Testis (tissue), 2 donors: ENCODE measurements at regions not wholly inside any gene's neighbourhood (a gene's known extent, or its start where the extent isn't known, plus 50 kb on each side); places are given as distances from the start of the nearest gene placed in this dataset.

Experiments
- DNase-seq: peaks from one replicate; pipeline ENCODE4 v3.0.0-alpha.2; 2019
- H3K27ac ChIP-seq, 2 donors: fragments of 200-600 bp; sonication (generic); one replicate each; pipeline ENCODE4 v1.5.1; 2019
- H3K27me3 ChIP-seq: fragments of 200-600 bp; sonication (generic); one replicate; pipeline ENCODE4 v1.5.1; 2019
- H3K36me3 ChIP-seq: fragments of 200-600 bp; sonication (generic); one replicate; pipeline ENCODE4 v1.5.1; 2017; ENCODE audit warnings: low read depth; ENCODE audit errors: missing control alignments
- H3K4me1 ChIP-seq: fragments of 200-600 bp; sonication (generic); one replicate; pipeline ENCODE4 v1.5.1; 2019
- H3K4me3 ChIP-seq, 2 donors: fragments of 200-600 bp; sonication (generic); one replicate each; pipeline ENCODE4 v1.5.1; 2017 to 2019
- H3K9me3 ChIP-seq: fragments of 200-600 bp; sonication (generic); one replicate; pipeline ENCODE4 v1.5.1; 2017
- CTCF ChIP-seq, 3 experiments: fragments of 450-650 bp in 2 of 3; fragments of 200-600 bp in 1 of 3; sonication (generic) in 1 of 3; IDR thresholded peaks; one replicate each; pipeline ENCODE4 v1.5.1; 2016 to 2019; ENCODE audit warnings: antibody characterized with exemption in 3 of 3, mild to moderate bottlenecking in 2 of 3, moderate library complexity in 1 of 3
- POLR2A ChIP-seq: fragments of 450-650 bp; IDR thresholded peaks from one replicate; pipeline ENCODE4 v1.6.1; 2017; ENCODE audit warnings: antibody characterized with exemption, mild to moderate bottlenecking, moderate library complexity
- WGBS, 2 donors: methylation state at CpG; one replicate each; pipeline ENCODE4 v1.1.5; 2018; 5-methylcytosine and 5-hydroxymethylcytosine counted together
- intact Hi-C: fragments of 100-400 bp; cut with DNase I; formaldehyde crosslinking; loops from one replicate; pipeline ENCODE4 v1.15.1; 2023; ENCODE audit warnings: low total_unique reads

DNA sequence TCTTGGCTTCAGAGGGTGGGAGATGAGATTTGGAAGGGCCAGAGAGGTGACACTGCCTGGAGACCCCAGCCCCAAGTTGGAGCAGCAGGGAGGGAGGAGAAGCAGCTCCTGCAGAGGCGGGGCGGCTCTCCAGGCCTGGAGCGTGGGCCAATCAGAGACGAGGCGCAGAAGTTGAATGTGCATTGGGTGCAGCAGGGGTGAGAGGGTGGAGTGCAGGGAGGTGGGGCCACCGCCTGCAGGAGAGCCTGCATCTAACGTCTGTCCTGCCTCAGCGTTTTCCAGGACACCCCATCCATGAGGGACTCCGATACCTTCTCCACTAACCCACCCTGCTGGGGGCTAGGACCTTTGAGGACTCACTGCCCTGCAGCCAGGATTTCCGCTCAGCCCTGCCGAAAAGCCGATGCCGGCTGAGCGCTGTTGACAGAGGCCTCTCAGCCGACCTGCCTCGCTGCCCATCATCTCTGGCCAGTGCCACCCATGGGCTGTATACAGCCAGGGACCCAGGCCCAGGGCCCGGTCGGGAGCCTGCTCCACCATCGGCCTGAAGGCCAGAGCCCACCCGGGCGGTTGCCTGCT, 146.2 kb downstream of the ENGASE start:
- H3K36me3 ChIP-seq, result no peaks in the 10 kb centered on the region
- H3K4me3 ChIP-seq, result no peak overlapping the region
- WGBS, 2 donors, result 46 to 75% methylated on average over 8 to 21 of the region's 21 CpGs
- no peak overlapping the region for H3K27ac ChIP-seq
- H3K4me1 ChIP-seq, result no peaks in the 10 kb centered on the region
- intact Hi-C loops, result no loop called here
- TF ChIP-seq CTCF (IDR thresholded peaks at IDR 0.05) (no peak), POLR2A (no peak)
- H3K9me3 ChIP-seq, result no peaks in the 10 kb centered on the region
- no peak for DNase-seq
- H3K27me3 ChIP-seq, result no peaks in the 10 kb centered on the region

DNA sequence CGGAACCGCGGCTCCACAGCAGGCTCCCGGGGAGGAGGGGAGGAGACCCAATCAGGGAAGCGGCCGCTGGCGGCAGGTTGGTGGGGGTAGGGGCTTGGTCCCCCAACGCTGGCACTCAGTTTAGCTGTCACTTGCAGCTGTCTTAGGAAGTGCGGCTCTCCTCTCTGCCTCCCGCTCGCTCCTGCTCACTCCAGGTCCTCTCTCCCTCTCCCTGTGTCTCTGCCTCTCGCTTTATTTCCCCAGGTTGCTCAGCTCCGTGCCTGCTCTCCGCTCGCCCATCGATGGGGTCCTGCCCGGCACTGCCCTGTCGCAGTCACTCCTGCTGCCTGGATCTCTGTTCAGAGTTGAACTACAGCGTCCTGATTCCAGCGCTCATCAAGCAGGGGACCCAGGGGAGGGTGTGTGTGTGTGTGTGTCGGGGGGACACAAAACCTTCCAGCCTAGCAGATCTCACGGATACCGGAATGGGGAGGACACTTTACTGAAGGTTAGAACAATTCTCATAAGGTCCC, 145.6 kb downstream of the ENGASE start:
- Histone ChIP-seq H3K9me3 (no peaks in the 10 kb centered on the region), H3K36me3 (no peaks in the 10 kb centered on the region), H3K27me3 (no peaks in the 10 kb centered on the region), H3K4me3 (no peak overlapping the region), H3K4me1 (no peaks in the 10 kb centered on the region), H3K27ac (no peak overlapping the region)
- WGBS, 2 donors, result 18 to 38% methylated on average over 16 to 23 of the region's 23 CpGs
- no peak for TF ChIP-seq POLR2A
- no peak for TF ChIP-seq CTCF (IDR thresholded peaks at IDR 0.05)
- no peak for DNase-seq
- intact Hi-C loops, result no loop called here

DNA sequence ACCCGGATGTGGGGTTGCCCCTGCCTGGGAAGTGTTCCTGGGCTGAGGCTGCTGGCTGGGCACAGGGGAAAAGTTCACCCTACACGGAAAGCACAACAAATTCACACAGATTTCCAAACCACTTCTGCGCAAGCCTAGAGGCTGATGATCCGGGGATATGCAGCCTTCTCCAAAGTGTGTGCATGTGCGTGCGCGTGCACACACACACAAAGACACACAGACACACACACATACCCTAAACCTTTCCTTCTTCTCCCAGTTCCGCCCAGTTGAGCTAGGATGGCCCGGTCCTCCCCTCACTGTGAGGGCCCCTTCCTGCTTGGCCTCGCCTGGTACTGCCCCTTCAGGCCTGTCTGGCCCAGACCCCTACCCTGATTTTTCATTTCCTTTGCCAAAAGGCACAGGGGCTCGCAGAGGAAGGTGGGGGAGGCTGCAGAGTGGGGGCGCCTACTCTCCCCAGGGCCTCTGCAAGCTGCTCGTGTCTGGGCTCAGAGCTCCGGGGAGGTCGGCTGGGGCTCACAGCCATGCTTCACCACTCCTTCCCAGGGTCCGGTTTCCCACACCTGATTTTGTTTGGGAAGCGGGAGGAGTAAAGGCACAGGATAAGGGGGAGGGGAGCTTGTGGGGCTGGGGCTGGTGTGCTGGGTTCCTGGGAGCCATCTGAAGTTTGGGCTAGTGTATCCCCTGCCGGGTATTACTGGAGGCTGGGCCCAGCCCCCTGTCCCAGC, 144.7 kb downstream of the ENGASE start:
- Histone ChIP-seq H3K27me3 (no peaks in the 10 kb centered on the region), H3K27ac (no peak overlapping the region), H3K4me3 (no peak overlapping the region), H3K36me3 (no peaks in the 10 kb centered on the region), H3K9me3 (no peaks in the 10 kb centered on the region), H3K4me1 (no peaks in the 10 kb centered on the region)
- no peak for DNase-seq
- WGBS, 2 donors, result 67 to 82% methylated on average over 16 to 18 of the region's 18 CpGs
- intact Hi-C loops, result no loop called here
- TF ChIP-seq CTCF (IDR thresholded peaks at IDR 0.05) (no peak), POLR2A (no peak)

- TF ChIP-seq CTCF (IDR thresholded peaks at IDR 0.05) (no peak), POLR2A (no peak)
- Histone ChIP-seq H3K27ac (no peak overlapping the region), H3K9me3 (no peaks in the 10 kb centered on the region), H3K36me3 (no peaks in the 10 kb centered on the region), H3K27me3 (no peaks in the 10 kb centered on the region), H3K4me1 (no peaks in the 10 kb centered on the region), H3K4me3 (no peak overlapping the region)
- DNase-seq, result no peak
- intact Hi-C loops, result no loop called here
- 84 to 89% methylated on average over 6 to 10 of the region's 10 CpGs for WGBS, 2 donors
Measured at GRCh38 chr17:79218825-79219200, 144.2 kb downstream of the ENGASE start.
